ENCODE measurements at regions not wholly inside any gene's neighbourhood (a gene's known extent, or its start where the extent isn't known, plus 50 kb on each side); places are given as distances from the start of the nearest gene placed in this dataset.

- no peak overlapping the region for H3K4me3 ChIP-seq (ENCODE audit: low read depth, low read length)
- no peak for DNase-seq (ENCODE audit: low read depth, low spot score)
- POLR2A ChIA-PET, result no interaction called here
- CTCF ChIA-PET, result no interaction called here
- no peak for TF ChIP-seq CTCF (IDR thresholded peaks at IDR 0.05; ENCODE audit: insufficient read depth, low read length, missing control alignments)
Measured at GRCh38 chr20:40343390-40343789, 345.6 kb downstream of the MAFB start.

GRCh38 chr20:40341561-40341960 lies 347.5 kb downstream of the MAFB start:
- POLR2A ChIA-PET, result no interaction called here
- no peak for TF ChIP-seq CTCF (IDR thresholded peaks at IDR 0.05; ENCODE audit: insufficient read depth, low read length, missing control alignments)
- CTCF ChIA-PET, result no interaction called here
- no peak overlapping the region for H3K4me3 ChIP-seq (ENCODE audit: low read depth, low read length)
- no peak for DNase-seq (ENCODE audit: low read depth, low spot score)

GRCh38 chr20:40339661-40340449 lies 349.2 kb downstream of the MAFB start:
- CTCF ChIA-PET, result no interaction called here
- no peak overlapping the region for H3K4me3 ChIP-seq (ENCODE audit: low read depth, low read length)
- POLR2A ChIA-PET, result no interaction called here
- no peak for DNase-seq (ENCODE audit: low read depth, low spot score)
- TF ChIP-seq CTCF (IDR thresholded peaks at IDR 0.05; ENCODE audit: insufficient read depth, low read length, missing control alignments), result no peak

- H3K4me3 ChIP-seq (ENCODE audit: low read depth, low read length), result no peak overlapping the region
- DNase-seq (ENCODE audit: low read depth, low spot score), result no peak
- CTCF ChIA-PET, result no interaction called here
- POLR2A ChIA-PET, result no interaction called here
- TF ChIP-seq CTCF (IDR thresholded peaks at IDR 0.05; ENCODE audit: insufficient read depth, low read length, missing control alignments), result no peak
Measured at GRCh38 chr20:40336533-40336932, 352.5 kb downstream of the MAFB start.

GRCh38 chr20:40335901-40336351 lies 353.1 kb downstream of the MAFB start:
- no peak for TF ChIP-seq CTCF (IDR thresholded peaks at IDR 0.05; ENCODE audit: insufficient read depth, low read length, missing control alignments)
- CTCF ChIA-PET, result no interaction called here
- DNase-seq (ENCODE audit: low read depth, low spot score), result no peak
- no peak overlapping the region for H3K4me3 ChIP-seq (ENCODE audit: low read depth, low read length)
- POLR2A ChIA-PET, result no interaction called here

DNA sequence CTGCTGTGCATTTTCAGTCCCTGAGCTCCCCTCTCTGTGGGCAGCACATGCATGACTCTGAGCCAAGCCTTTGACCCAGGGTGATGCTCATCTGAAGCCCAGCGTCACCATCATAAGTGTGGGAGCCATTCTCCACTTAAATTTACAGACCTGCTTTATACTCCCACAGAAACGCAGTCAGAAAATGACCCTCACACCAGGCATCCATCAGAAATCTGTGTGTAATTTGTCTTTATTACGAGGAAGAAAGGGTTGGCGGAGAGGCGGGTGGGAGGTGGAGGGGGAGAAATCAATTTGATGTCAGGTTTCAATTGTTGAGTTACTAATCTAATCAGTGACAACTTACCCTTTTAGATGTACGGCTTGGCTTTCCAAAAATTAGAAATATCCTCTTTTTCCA lies 353.6 kb downstream of the MAFB start:
- ChIA-PET CTCF (no interaction called here), POLR2A (no interaction called here)
- no peak for TF ChIP-seq CTCF (IDR thresholded peaks at IDR 0.05; ENCODE audit: insufficient read depth, low read length, missing control alignments)
- no peak overlapping the region for H3K4me3 ChIP-seq (ENCODE audit: low read depth, low read length)
- no peak for DNase-seq (ENCODE audit: low read depth, low spot score)

Data from AG04449 (cell line).